HG03442 (cell line): ENCODE measurements at regions not wholly inside any gene's neighbourhood (a gene's known extent, or its start where the extent isn't known, plus 50 kb on each side); places are given as distances from the start of the nearest gene placed in this dataset.
"Not testable (repeated sequence)": the region's sequence is repeated elsewhere in the genome, so short reads cannot be mapped to it uniquely, and the experiment has no call there.

Experiments used
- ATAC-seq: cut with Tn5 transposase; IDR thresholded peaks from one replicate; pipeline ENCODE4 v1.9.1; 2021; ENCODE audit warnings: mild to moderate bottlenecking, moderate library complexity; ENCODE audit not compliant: unreplicated experiment

- no peak for ATAC-seq
These were observed 700.5 kb upstream of the CHAC2 start for GRCh38 chr2:53067056-53067455.

DNA sequence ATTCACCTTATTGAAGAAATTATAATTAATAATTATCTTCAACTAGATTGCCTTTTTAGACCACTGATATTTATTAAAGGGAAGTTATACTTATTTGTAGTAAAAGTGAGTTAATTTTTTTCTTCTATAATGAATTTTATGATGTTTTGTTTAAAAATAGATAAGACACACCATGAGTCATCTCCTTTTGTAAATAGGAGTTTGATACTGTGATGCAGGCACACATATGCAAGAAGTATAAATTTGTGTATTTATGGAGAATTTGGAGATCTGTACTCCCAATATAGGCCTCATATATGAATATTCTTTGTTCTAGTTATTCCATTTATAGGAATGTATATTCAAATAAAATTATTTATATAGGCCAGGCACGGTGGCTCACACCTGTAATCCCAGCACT lies 703.5 kb upstream of the CHAC2 start:
- ATAC-seq: no peak

GRCh38 chr2:53058526-53058925 lies 709.1 kb upstream of the CHAC2 start:
- ATAC-seq: no peak

- no peak for ATAC-seq
These were observed 713.7 kb upstream of the CHAC2 start for GRCh38 chr2:53053937-53054336.

DNA sequence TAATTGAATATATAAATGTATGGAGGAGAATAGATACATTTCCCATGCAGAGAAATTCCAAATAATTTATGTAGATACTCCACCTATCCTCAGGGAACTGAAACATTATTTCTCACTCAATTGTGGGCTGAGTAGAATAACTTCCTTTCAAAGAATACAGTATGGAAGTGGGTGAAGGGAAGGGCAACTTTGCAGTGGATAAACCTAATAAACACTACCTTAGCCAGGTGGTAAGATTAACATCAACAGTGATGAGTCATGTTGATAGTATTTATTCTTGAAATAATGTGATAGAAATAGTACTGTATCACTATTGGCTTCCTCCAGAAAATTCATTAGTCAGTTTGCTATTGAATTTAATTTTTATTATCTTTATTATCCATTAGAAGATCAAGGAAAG lies 716.4 kb upstream of the CHAC2 start:
- no peak for ATAC-seq

DNA sequence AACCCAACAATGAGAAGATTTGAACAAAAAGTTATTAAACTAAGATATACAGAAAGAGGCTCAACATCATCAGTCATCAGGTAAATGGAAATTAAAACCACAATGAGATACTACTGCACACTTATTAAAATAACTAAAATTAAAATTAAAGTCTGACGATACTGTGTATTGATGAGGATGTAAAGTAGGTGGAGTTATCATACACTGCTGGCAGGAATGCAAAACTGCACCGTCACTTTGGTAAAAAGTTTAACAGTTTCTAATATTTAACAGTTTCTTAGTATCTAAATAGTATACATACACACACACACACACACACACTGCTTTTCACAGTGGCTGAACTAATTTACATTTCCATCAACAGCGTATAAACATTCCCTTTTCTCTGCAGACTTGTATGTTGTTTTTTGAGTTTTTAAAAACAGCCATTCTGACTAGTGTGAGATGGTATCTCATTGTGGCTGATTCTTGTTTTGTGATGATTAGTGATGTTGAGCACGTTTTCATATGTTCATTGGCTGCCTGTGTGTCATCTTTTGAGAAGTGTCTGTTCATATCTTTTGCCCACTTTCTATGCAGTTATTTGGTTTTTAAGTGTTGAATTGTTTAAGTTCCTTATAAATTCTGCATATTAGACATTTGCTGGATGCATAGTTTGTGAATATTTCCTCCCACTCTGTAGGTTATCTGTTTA lies 726.9 kb upstream of the CHAC2 start:
- no peak for ATAC-seq

GRCh38 chr2:53036196-53036595 lies 731.4 kb upstream of the CHAC2 start:
- ATAC-seq: no peak

- no peak for ATAC-seq
These were observed 732.5 kb upstream of the CHAC2 start for GRCh38 chr2:53035153-53035552.

DNA sequence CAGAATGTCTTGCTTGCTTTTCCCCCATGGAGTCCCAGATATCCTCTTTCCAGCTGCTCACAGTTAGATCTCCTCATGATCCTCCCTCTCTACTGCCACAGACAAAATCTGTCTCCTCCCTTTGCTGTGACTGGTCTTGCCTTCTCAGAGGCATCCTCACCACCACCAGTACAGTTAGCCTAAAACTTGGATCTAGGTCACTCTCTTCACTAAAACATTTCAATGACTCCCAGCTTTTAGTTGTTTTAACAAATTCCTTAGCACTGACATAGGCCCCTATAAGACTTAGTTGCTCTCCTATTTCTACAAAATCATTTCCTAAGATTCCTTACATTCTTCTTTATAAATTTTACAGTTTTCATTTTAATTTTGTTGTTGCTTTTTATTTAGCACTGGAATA lies 734.2 kb upstream of the CHAC2 start:
- no peak for ATAC-seq

DNA sequence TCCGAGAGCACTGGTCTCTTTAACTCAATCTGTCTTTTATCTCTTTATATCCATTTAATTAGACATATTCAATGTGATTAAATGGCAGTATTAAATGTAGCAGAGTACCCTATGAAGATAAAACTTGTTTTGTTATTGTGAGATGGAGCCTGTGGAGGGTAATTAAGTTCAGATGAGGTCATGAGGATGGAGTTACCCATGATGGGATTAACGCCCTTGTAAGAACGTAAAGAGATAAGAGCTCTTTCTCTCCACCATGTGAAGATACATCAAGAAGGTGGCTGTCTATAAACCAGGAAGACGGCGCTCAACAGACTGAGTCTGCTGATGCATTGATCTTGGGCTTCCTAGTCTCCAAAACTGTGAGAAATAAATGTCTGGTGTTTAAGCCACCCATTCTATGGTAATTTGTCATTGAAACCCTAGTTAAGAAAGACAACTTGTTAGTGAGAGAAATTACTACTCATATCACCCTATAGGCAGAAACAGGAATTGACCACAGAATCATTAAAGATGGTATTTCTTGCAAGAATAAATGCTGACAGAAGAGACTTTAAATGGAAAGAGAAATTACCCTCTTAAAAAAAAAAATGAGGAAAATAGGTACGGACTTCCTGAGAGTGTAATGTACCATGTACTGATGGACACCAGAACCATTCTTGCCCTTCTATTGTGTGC lies 738.7 kb upstream of the CHAC2 start:
- ATAC-seq: no peak

GRCh38 chr2:53028225-53028624 lies 739.4 kb upstream of the CHAC2 start:
- no peak for ATAC-seq

DNA sequence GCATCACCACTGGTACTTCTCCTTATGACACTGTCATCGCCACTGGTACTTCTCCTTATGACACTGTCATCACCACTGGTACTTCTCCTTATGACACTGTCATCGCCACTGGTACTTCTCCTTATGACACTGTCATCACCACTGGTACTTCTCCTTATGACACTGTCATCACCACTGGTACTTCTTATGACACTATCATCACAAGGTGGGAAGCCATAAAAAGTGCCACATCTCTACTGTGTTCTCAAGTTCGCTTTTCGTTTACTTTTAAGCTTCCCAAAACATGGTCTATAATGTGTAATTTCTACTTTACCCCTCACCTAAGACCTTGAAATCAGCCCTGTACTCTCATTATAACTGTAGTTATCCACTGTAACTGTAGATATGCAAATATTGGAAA lies 745.4 kb upstream of the CHAC2 start:
- not testable (repeated sequence) for ATAC-seq

GRCh38 chr2:53021828-53022227 lies 745.8 kb upstream of the CHAC2 start:
- ATAC-seq: no peak

DNA sequence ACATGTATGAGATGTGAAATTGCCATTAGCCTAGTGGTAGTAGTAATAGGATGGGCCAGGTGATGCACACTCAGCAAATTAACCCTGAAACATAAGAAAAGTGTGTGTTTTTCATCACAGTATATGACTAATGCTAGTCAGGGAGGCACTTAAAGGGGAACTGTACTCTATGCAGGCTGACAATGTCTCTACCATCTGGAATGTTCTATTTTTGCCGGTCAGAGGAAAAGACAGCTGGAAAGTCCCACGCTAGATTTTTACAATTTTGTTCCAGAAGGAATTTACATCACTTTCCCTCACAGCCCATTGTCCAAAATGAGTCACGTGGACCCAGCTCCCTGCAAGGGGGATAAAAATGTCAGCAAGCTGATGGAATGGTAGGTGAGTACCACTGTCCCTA lies 746.3 kb upstream of the CHAC2 start:
- ATAC-seq: no peak

GRCh38 chr2:53018825-53019425 lies 748.7 kb upstream of the CHAC2 start:
- ATAC-seq: no peak

- no peak for ATAC-seq
These were observed 760.6 kb upstream of the CHAC2 start for GRCh38 chr2:53006980-53007379.

DNA sequence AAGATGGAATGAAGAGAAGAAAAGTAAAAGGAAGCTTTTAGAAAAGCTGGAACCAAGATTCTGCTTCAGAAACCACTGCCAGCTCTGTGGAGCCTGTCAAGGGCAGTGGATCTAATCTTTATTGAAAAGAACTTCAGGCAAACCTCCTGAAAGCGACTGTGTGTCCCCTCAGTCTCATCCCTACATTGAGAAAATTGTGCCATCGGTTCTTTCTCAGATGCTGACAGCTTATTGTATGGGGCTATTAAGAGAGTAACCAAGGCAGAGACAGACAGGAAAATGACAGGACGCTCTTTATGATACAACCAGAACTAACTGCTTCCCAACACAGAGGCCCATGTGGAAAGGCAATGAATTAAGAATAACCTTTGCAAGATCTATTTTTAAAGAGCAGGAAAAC lies 763.2 kb upstream of the CHAC2 start:
- ATAC-seq: no peak

DNA sequence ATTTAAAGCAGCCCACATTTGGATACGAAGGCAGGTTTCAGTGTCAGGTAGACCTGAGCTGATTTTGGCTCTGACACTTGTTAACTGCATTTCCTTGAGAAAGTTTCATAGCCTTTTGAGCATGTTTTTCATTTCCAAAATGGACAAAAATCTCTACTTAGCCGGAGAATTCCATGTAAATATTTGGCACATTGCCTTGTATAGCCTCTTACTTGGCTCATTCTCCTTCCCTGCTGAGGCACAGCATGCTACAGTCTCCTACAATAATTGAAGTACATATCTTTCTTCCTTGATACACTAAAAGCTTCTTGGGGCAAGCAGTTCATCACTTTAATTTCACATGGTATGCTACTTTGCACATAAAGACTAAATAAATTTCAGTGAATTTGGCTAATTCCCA lies 772.2 kb upstream of the CHAC2 start:
- ATAC-seq: no peak

- no peak for ATAC-seq
These were observed 791.3 kb upstream of the CHAC2 start for GRCh38 chr2:52976143-52976949.

- no peak for ATAC-seq
These were observed 793.5 kb upstream of the CHAC2 start for GRCh38 chr2:52974127-52974526.

- ATAC-seq: no peak
These were observed 797.0 kb upstream of the CHAC2 start for GRCh38 chr2:52970642-52971041.

- ATAC-seq: no peak
These were observed 799.6 kb upstream of the CHAC2 start for GRCh38 chr2:52968043-52968442.
